Chondrocyte (in vitro differentiated cells): ENCODE measurements at regions not wholly inside any gene's neighbourhood (a gene's known extent, or its start where the extent isn't known, plus 50 kb on each side); places are given as distances from the start of the nearest gene placed in this dataset.
A peak's percentile ranks its signal among the peaks of the same experiment; 100 is the strongest.

Experiments
- DNase-seq: peaks from one replicate; pipeline ENCODE4 v3.0.0; 2021; ENCODE audit warnings: mixed read lengths, low spot score
- H3K27ac Mint-ChIP-seq: one replicate; pipeline ENCODE4 v1.8.0; 2021; ENCODE audit warnings: mild to moderate bottlenecking, moderate library complexity, mixed read lengths; ENCODE audit not compliant: unreplicated experiment
- H3K27me3 Mint-ChIP-seq: 2 replicates; pipeline ENCODE4 v1.8.0; 2021; ENCODE audit warnings: low read depth, mixed read lengths
- H3K36me3 Mint-ChIP-seq: 2 replicates; pipeline ENCODE4 v1.8.0; 2021; ENCODE audit warnings: low read depth, mixed read lengths
- H3K4me1 Mint-ChIP-seq: 2 replicates; pipeline ENCODE4 v1.8.0; 2021; ENCODE audit warnings: low read depth, mild to moderate bottlenecking, mixed read lengths
- H3K4me3 Mint-ChIP-seq: one replicate; pipeline ENCODE4 v1.8.0; 2021; ENCODE audit warnings: mild to moderate bottlenecking, moderate library complexity, mixed read lengths; ENCODE audit not compliant: unreplicated experiment
- H3K9me3 Mint-ChIP-seq: 2 replicates; pipeline ENCODE4 v1.8.0; 2021; ENCODE audit warnings: low read depth, mixed read lengths
- TF ChIP-seq, protein P1 (sequence below): fragments of 200-600 bp; sonication (generic); IDR thresholded peaks from 2 replicates; pipeline ENCODE4 v1.5.0; 2021; ENCODE audit warnings: antibody characterized with exemption, mild to moderate bottlenecking, moderate library complexity

DNA sequence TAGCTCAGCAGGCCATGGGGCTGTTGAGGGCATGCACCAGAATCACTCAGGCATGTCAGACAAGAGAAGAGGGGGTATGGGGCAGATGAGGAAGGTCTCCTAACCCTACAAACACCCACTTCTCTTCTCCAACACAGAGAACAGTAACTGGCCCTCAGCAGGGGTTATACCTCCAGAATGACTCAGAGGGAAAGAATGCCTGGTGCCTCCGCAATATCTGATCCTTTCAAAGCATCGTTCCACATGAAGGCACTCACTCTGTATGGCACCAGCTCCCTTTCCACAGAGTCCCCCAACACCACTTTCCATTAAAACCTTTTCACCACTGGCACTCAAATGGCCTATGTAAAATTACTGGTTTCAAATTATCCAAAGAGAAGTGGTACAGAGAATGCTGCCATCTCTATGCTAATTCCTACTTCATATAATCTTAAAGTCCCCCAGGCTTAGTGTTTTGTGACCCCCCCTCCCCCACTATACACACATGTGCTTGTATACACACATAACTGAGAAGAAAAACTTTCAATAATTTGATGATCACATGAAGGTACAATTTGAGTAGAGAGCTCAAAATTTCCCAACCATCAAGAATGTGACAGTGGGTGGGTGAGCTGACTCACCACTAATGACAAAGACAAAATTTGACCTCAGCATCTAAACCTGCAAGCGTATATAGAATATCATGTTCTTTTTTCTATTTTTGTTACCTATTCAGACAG lies 91.5 kb downstream of the SIPA1L2 start:
- no peak for DNase-seq
- Mint-ChIP-seq H3K9me3 (peaks cover 4% of the 10 kb centered on the region), H3K36me3 (peaks cover 2% of the 10 kb centered on the region), H3K4me3 (no peak overlapping the region), H3K27me3 (no peaks in the 10 kb centered on the region), H3K27ac (peak overlapping the region; percentile 34), H3K4me1 (peaks cover 44% of the 10 kb centered on the region)
- TF ChIP-seq, protein P1, sequence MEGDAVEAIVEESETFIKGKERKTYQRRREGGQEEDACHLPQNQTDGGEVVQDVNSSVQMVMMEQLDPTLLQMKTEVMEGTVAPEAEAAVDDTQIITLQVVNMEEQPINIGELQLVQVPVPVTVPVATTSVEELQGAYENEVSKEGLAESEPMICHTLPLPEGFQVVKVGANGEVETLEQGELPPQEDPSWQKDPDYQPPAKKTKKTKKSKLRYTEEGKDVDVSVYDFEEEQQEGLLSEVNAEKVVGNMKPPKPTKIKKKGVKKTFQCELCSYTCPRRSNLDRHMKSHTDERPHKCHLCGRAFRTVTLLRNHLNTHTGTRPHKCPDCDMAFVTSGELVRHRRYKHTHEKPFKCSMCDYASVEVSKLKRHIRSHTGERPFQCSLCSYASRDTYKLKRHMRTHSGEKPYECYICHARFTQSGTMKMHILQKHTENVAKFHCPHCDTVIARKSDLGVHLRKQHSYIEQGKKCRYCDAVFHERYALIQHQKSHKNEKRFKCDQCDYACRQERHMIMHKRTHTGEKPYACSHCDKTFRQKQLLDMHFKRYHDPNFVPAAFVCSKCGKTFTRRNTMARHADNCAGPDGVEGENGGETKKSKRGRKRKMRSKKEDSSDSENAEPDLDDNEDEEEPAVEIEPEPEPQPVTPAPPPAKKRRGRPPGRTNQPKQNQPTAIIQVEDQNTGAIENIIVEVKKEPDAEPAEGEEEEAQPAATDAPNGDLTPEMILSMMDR = no peak

DNA sequence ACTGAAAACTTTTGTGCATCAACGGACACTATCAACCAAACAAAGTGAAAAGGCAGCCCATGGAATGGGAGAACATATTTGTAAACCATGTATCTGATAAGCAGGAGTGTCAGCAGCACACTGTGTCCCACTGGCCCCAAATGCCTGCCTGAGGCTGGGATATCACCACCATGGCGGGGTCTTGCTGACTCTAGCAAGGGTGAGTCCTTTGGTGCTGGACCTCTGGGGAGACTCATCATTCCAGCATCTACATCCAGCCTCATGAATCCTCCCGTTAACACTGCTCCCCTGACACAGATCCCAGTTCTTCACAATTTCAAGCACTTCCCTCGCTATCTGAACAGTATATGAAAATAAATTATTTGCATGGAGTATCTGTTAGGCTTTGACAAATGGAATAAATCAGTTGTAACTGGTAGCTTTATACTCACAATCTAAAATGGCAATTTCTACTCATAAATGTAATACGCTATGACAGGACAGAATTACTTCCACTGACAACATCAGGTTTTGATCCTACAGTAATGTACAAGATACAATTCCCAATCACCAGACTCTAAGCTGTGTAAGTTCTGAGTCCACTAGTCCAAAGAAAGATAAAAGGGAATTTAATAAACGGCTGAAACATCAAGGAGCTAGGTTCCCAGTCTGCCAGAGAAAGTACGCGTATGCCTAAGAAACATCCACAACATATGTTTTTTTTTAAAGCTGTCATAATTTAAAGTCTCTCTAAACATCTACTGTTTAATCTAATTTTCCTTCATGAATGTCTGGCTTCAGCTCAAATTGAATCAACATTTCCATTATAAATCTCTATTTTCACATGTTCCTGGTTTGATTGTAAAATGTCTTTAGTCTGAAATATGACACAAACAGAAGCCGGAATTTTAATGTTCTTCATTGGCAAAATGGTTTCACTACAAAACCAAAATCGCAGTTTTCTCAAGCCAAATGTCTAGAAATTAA lies 95.1 kb downstream of the SIPA1L2 start:
- no peaks in the 10 kb centered on the region for H3K36me3 Mint-ChIP-seq
- H3K27me3 Mint-ChIP-seq = no peaks in the 10 kb centered on the region
- H3K27ac Mint-ChIP-seq = no peak overlapping the region
- H3K4me3 Mint-ChIP-seq = no peak overlapping the region
- DNase-seq = no peak
- H3K9me3 Mint-ChIP-seq = peaks cover 4% of the 10 kb centered on the region
- TF ChIP-seq, protein P1 = no peak
- peaks cover 50% of the 10 kb centered on the region for H3K4me1 Mint-ChIP-seq

DNA sequence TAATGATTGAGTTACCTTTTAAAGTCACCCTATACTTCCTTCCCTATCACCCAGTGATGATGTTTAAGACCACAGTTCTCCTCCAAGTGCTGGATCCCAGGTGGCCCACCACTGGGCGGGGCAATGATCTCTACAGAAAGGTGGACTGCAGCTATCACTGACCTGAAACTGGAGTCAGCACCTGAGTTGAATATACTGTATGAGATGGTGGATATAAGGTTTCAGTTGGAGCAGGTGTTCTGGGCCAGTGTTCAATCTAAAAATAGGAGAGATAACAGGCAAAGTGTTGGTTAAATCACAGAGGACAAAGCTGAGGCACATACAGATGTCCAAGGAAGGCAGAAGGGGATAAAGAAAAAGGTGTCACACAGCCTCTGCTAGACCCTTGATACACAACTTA lies 96.6 kb downstream of the SIPA1L2 start:
- H3K27ac Mint-ChIP-seq = no peak overlapping the region
- TF ChIP-seq, protein P1 = no peak
- no peaks in the 10 kb centered on the region for H3K36me3 Mint-ChIP-seq
- no peaks in the 10 kb centered on the region for H3K27me3 Mint-ChIP-seq
- peaks cover 46% of the 10 kb centered on the region for H3K4me1 Mint-ChIP-seq
- DNase-seq = no peak
- H3K9me3 Mint-ChIP-seq = peaks cover 4% of the 10 kb centered on the region
- H3K4me3 Mint-ChIP-seq = no peak overlapping the region

DNA sequence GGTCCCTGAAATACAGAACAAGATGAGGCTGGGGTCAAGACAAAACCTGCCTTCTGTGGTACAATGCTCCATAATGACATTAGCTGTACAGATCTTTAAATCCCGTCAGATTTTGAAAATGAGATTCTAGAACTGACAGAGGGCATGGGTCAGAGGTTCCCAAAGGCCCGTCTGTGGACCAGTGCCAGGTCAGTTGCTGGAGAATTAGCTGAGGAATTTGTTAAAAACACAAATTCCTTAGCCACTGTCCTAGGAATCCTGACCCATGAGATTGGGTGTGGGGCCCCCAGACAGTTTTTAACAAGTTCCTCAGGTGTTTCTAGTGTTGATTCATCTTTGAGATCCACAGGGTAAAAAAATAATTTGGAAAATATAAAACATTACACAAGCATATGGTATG lies 97.0 kb downstream of the SIPA1L2 start:
- H3K27ac Mint-ChIP-seq = no peak overlapping the region
- TF ChIP-seq, protein P1 = no peak
- DNase-seq = no peak
- peaks cover 41% of the 10 kb centered on the region for H3K4me1 Mint-ChIP-seq
- H3K4me3 Mint-ChIP-seq = no peak overlapping the region
- no peaks in the 10 kb centered on the region for H3K27me3 Mint-ChIP-seq
- no peaks in the 10 kb centered on the region for H3K36me3 Mint-ChIP-seq
- H3K9me3 Mint-ChIP-seq = peaks cover 4% of the 10 kb centered on the region

DNA sequence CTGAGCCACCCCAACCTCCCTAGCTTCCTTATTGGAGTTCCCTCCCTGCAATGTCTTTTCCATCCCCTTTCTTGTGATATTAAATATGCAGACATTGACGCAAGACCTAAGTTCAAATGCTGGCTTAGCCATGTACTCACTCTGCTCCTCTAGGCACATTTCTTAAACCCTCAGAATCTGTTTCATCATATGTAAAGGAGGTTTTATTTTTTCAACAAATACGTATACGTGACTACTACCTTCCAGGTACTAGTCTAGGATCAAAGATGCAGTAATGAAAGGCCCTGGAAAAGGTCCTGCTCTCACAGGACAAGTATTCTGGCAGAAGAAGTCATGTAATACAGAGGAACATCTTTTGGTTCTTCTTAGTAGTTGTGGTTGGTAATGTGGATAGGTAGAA lies 98.6 kb downstream of the SIPA1L2 start:
- Mint-ChIP-seq H3K27me3 (no peaks in the 10 kb centered on the region), H3K36me3 (no peaks in the 10 kb centered on the region), H3K9me3 (peaks cover 4% of the 10 kb centered on the region), H3K27ac (no peak overlapping the region), H3K4me1 (peaks cover 45% of the 10 kb centered on the region), H3K4me3 (no peak overlapping the region)
- TF ChIP-seq, protein P1 = no peak
- no peak for DNase-seq
